Activated T-cell treated with anti-CD3 and anti-CD28 coated beads, Interleukin-2, amount 50 U/mL, for 72 hours (primary cell): ENCODE measurements at regions not wholly inside any gene's neighbourhood (a gene's known extent, or its start where the extent isn't known, plus 50 kb on each side); places are given as distances from the start of the nearest gene placed in this dataset.

Source experiments
- ATAC-seq, 2 donors: fragments of 150-1000 bp; cut with Tn5 transposase; replicated peaks in 1 of 2; 2 replicates each; pipeline ENCODE4 v1.10.0; 2021; ENCODE audit warnings: moderate library complexity in 2 of 2, mild to moderate bottlenecking in 1 of 2
- DNase-seq, 2 donors: peaks; one replicate each; pipeline ENCODE4 v3.0.0; 2021 to 2022; ENCODE audit warnings: mixed read lengths in 1 of 2
- H3K27ac Mint-ChIP-seq: one replicate; pipeline ENCODE4 v1.8.0; 2022; ENCODE audit warnings: mild to moderate bottlenecking, moderate library complexity, mixed read lengths
- H3K27me3 Mint-ChIP-seq: one replicate; pipeline ENCODE4 v1.8.0; 2022; ENCODE audit warnings: low read depth, mixed read lengths
- H3K36me3 Mint-ChIP-seq, 2 donors: one replicate each; pipeline ENCODE4 v1.8.0; 2022; ENCODE audit warnings: mixed read lengths in 2 of 2, mild to moderate bottlenecking in 1 of 2; ENCODE audit not compliant: insufficient read depth in 2 of 2
- H3K4me1 Mint-ChIP-seq: one replicate; pipeline ENCODE4 v1.8.0; 2022; ENCODE audit warnings: low read depth, mixed read lengths
- H3K4me3 Mint-ChIP-seq, 2 donors: one replicate each; pipeline ENCODE4 v1.8.0; 2022; ENCODE audit warnings: mild to moderate bottlenecking in 2 of 2, mixed read lengths in 2 of 2, moderate library complexity in 2 of 2
- H3K9me3 Mint-ChIP-seq, 2 donors: one replicate each; pipeline ENCODE4 v1.8.0; 2022; ENCODE audit warnings: mixed read lengths in 2 of 2

GRCh38 chr11:69954756-69955155 is 123.4 kb upstream of the ANO1 start:
- no peaks in the 10 kb centered on the region for H3K9me3 Mint-ChIP-seq
- H3K27me3 Mint-ChIP-seq: no peaks in the 10 kb centered on the region
- no peak overlapping the region for H3K27ac Mint-ChIP-seq

GRCh38 chr11:69956669-69957190 is 121.4 kb upstream of the ANO1 start:
- H3K4me1 Mint-ChIP-seq: no peaks in the 10 kb centered on the region
- H3K27me3 Mint-ChIP-seq: no peaks in the 10 kb centered on the region
- DNase-seq (no peak), ATAC-seq (no peak)
- H3K9me3 Mint-ChIP-seq: no peaks in the 10 kb centered on the region
- H3K27ac Mint-ChIP-seq: no peak overlapping the region
- no peaks in the 10 kb centered on the region for H3K36me3 Mint-ChIP-seq
- H3K4me3 Mint-ChIP-seq: no peak overlapping the region

More at GRCh38 chr11:69954756-69955155, 123.4 kb upstream of the ANO1 start:
- ATAC-seq (no peak), DNase-seq (no peak)
- Mint-ChIP-seq H3K4me1 (no peaks in the 10 kb centered on the region), H3K36me3 (no peaks in the 10 kb centered on the region), H3K4me3 (no peak overlapping the region)

DNA sequence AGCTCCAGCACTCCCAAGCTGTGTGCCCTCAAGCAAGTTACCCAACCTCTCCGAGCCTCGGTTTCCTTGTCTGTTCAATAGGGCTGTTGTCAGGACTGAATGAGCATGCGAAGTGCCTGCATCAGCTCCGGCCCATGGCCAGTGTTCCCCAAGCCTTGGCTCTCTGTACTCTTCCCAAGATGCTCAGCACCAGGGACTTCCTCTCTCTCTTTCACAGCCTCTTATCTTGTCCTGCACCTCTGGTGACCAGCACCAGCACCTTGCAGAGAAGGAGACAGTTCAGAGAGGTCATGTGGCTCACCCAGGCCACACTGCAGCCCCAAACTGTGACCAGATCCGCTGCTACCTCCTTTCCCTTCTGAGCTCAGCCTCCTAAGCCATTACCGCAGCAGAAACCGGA is 120.3 kb upstream of the ANO1 start:
- Mint-ChIP-seq H3K9me3 (no peaks in the 10 kb centered on the region), H3K4me3 (no peak overlapping the region), H3K4me1 (no peaks in the 10 kb centered on the region), H3K27me3 (no peaks in the 10 kb centered on the region), H3K27ac (no peak overlapping the region), H3K36me3 (no peaks in the 10 kb centered on the region)
- ATAC-seq: no peak
- no peak for DNase-seq

- no peak for DNase-seq
- no peak for ATAC-seq
- no peaks in the 10 kb centered on the region for H3K36me3 Mint-ChIP-seq
- H3K27me3 Mint-ChIP-seq: no peaks in the 10 kb centered on the region
- H3K4me1 Mint-ChIP-seq: no peaks in the 10 kb centered on the region
- H3K9me3 Mint-ChIP-seq: no peaks in the 10 kb centered on the region
- H3K27ac Mint-ChIP-seq: no peak overlapping the region
- no peak overlapping the region for H3K4me3 Mint-ChIP-seq
Measured at GRCh38 chr11:69958308-69958707, 119.8 kb upstream of the ANO1 start.

DNA sequence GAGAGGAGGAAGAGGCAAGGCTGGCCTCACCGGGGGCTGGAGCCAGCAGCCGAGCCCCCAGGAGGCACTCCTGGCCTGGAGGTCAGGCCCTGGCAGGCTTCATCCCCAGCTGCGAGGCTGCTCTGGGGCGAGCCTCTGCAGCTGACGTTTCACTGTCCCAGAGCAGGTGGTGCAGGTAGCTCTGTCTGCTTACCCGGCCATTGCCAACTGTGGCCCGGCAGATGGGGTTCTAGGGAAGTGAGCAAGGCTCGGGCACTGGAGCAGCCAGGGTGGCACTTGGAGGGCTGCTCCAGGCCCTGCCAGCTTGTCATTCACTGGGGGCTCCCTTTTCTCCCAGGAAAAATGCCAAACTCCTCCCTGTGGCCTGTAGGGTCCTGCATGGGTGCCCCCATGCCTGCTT is 118.7 kb upstream of the ANO1 start:
- ATAC-seq (no peak), DNase-seq (no peak)
- H3K9me3 Mint-ChIP-seq: no peaks in the 10 kb centered on the region
- H3K27me3 Mint-ChIP-seq: no peaks in the 10 kb centered on the region
- no peaks in the 10 kb centered on the region for H3K36me3 Mint-ChIP-seq
- H3K4me3 Mint-ChIP-seq: no peak overlapping the region
- no peak overlapping the region for H3K27ac Mint-ChIP-seq
- H3K4me1 Mint-ChIP-seq: no peaks in the 10 kb centered on the region

GRCh38 chr11:69961738-69962137 is 116.4 kb upstream of the ANO1 start:
- ATAC-seq: no peak
- no peak overlapping the region for H3K4me3 Mint-ChIP-seq
- H3K27me3 Mint-ChIP-seq: no peaks in the 10 kb centered on the region

DNA sequence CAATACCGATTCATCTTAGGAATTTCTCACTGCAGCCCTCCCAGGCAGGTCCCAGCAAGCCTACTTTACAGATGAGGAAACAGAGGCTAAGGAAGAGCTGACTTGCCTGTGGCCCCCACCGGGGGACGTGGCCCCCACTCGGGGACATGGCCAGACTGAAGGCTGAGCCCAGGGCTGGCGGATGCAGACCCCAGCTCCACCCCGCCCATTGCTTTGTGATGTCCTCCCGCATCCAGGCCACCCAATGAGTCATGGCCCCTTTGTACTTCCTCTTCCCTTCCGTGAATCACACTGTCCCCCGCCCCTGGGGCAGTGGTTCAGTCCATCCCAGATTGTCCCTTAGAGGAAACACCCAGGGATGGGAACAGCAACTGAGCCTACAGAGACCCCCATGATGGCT is 116.0 kb upstream of the ANO1 start:
- Mint-ChIP-seq H3K27me3 (no peaks in the 10 kb centered on the region), H3K36me3 (no peaks in the 10 kb centered on the region)
- no peak for ATAC-seq

More at GRCh38 chr11:69961738-69962137, 116.4 kb upstream of the ANO1 start:
- H3K4me1 Mint-ChIP-seq: no peaks in the 10 kb centered on the region
- DNase-seq: no peak
- no peaks in the 10 kb centered on the region for H3K9me3 Mint-ChIP-seq
- H3K27ac Mint-ChIP-seq: no peak overlapping the region
- H3K36me3 Mint-ChIP-seq: no peaks in the 10 kb centered on the region

DNA sequence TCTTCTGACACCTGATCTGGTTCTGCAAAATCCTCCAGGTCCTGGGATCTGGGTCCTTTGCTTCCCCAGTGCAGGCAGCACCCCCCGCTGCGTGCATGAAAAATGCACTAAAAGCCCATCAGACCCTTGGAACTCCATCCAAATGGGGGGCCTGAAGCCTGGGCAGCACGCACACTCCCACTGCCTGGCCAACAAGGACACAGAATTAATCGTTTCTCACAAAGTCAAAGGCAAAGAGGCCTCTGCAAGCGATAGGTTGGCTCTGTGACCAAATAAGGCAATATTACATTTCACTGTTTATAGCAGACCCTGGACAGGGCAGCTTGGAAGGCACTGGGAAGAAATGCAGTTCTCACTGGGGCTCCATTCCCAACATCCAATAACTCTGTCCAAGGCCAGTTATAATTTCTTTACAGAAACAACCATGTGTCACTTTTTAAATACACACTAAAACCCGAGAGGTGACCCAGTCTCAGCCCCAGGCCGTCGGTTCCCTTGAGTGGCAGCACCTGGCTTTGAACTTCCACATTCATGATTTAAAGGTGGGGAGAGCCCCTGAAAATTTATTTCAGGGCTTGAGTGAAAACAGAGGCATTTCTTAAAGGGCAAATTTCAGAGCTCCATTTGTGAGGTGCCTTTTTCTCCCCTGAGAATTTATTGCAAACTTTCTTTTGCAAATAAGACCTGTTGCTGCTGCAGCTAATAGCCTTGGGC is 114.4 kb upstream of the ANO1 start:
- H3K4me1 Mint-ChIP-seq: no peaks in the 10 kb centered on the region
- no peaks in the 10 kb centered on the region for H3K27me3 Mint-ChIP-seq
- ATAC-seq: no peak
- no peak for DNase-seq
- H3K4me3 Mint-ChIP-seq: no peak overlapping the region
- H3K36me3 Mint-ChIP-seq: no peaks in the 10 kb centered on the region
- H3K9me3 Mint-ChIP-seq: no peaks in the 10 kb centered on the region
- no peak overlapping the region for H3K27ac Mint-ChIP-seq

More for the DNA sequence above, 116.0 kb upstream of the ANO1 start:
- Mint-ChIP-seq H3K4me3 (no peak overlapping the region), H3K27ac (no peak overlapping the region), H3K9me3 (no peaks in the 10 kb centered on the region), H3K4me1 (no peaks in the 10 kb centered on the region)
- DNase-seq: no peak

GRCh38 chr11:69964247-69964643 is 113.9 kb upstream of the ANO1 start:
- peaks cover 1% of the 10 kb centered on the region for H3K27me3 Mint-ChIP-seq
- H3K36me3 Mint-ChIP-seq: no peaks in the 10 kb centered on the region
- H3K4me3 Mint-ChIP-seq: no peak overlapping the region
- H3K4me1 Mint-ChIP-seq: no peaks in the 10 kb centered on the region
- no peaks in the 10 kb centered on the region for H3K9me3 Mint-ChIP-seq
- DNase-seq: no peak
- H3K27ac Mint-ChIP-seq: no peak overlapping the region
- no peak for ATAC-seq

- Mint-ChIP-seq H3K4me1 (peaks cover 12% of the 10 kb centered on the region), H3K27me3 (peaks cover 6% of the 10 kb centered on the region), H3K9me3 (no peaks in the 10 kb centered on the region), H3K4me3 (no peak overlapping the region), H3K36me3 (no peaks in the 10 kb centered on the region), H3K27ac (no peak overlapping the region)
- ATAC-seq: no peak
- DNase-seq: no peak
Measured at GRCh38 chr11:69965821-69966582, 112.1 kb upstream of the ANO1 start.

DNA sequence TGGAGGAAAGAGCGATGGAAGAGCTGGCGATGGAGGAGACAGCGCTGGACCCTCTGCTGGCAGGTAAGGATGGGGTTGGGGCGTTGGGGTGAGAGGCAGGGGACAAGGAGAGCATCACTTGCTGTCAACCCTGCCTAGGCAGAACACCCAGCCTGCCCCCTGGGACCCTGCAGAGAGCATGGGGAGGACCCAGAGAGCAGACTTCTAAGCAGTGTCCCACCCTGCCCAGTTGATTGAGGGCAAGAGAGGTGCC is 111.6 kb upstream of the ANO1 start:
- ATAC-seq (no peak), DNase-seq (no peak)
- peaks cover 15% of the 10 kb centered on the region for H3K4me1 Mint-ChIP-seq
- no peaks in the 10 kb centered on the region for H3K36me3 Mint-ChIP-seq
- H3K9me3 Mint-ChIP-seq: no peaks in the 10 kb centered on the region
- no peak overlapping the region for H3K27ac Mint-ChIP-seq
- no peak overlapping the region for H3K4me3 Mint-ChIP-seq
- H3K27me3 Mint-ChIP-seq: peaks cover 6% of the 10 kb centered on the region

DNA sequence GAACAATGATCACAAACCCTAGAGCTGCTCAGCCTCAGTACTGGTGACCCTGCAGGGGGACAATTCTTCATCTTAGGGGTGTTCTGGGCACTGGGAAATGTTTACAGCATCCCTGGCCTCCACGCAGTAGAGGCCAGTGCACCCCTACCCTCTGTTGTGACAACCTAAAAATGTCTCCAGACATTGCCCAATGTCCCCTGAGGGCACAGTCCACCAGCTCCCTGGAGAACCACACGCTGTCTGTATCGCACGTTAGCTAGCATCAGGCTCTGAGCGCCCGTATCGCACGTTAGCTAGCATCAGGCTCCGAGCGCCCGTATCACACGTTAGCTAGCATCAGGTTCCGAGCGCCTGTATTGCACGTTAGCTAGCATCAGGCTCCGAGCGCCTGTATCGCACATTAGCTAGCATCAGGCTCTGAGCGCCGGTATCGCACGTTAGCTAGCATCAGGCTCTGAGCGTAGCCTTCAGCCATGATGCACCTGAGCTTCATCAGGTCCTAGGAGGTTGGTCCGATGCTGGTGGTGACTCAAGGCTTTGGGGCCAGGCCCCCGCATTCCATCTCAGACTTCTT is 111.1 kb upstream of the ANO1 start:
- Mint-ChIP-seq H3K4me3 (no peak overlapping the region), H3K27ac (no peak overlapping the region), H3K9me3 (no peaks in the 10 kb centered on the region), H3K36me3 (no peaks in the 10 kb centered on the region), H3K4me1 (peaks cover 17% of the 10 kb centered on the region), H3K27me3 (peaks cover 6% of the 10 kb centered on the region)
- DNase-seq (no peak), ATAC-seq (no peak)

DNA sequence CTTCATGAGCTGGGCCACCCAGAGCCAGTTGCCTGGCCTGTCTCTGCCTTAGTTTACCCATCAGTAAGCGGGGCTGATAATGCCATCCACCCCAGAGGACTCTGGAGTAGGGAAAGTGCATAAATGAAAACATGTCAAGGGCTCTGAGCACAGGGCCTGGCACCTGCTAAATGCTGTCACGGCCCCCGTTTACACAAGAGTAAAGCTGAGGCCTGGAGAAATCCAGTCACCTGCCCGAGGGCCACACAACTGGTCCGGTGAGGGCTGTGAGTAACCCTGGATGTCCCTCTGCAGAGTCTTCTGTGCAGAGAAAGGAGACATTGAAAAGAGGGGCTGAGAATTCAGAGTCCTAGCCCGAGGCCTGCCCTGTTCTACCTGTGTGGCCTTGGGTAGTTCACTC is 110.6 kb upstream of the ANO1 start:
- H3K9me3 Mint-ChIP-seq: no peaks in the 10 kb centered on the region
- peaks cover 6% of the 10 kb centered on the region for H3K27me3 Mint-ChIP-seq
- no peak for ATAC-seq
- H3K4me1 Mint-ChIP-seq: peaks cover 17% of the 10 kb centered on the region
- no peak overlapping the region for H3K27ac Mint-ChIP-seq
- no peak for DNase-seq
- H3K4me3 Mint-ChIP-seq: no peak overlapping the region
- H3K36me3 Mint-ChIP-seq: no peaks in the 10 kb centered on the region
